DMS153 treated with DMSO at 0.1 percent for 48 hours (cell line): ENCODE measurements at regions not wholly inside any gene's neighbourhood (a gene's known extent, or its start where the extent isn't known, plus 50 kb on each side); places are given as distances from the start of the nearest gene placed in this dataset.

Source experiments
- DNase-seq: peaks from one replicate; lab custom pipeline; 2025; ENCODE audit not compliant: unreplicated experiment; lab: John Stamatoyannopoulos, UW

- no peak for DNase-seq
Observed at GRCh38 chr6:156082012-156082411, 626.4 kb upstream of the NOX3 start.

GRCh38 chr6:156080371-156080770, 624.7 kb upstream of the NOX3 start:
- DNase-seq, result no peak

GRCh38 chr6:156068881-156069280, 613.2 kb upstream of the NOX3 start:
- DNase-seq, result no peak

- no peak for DNase-seq
Observed at GRCh38 chr6:156065849-156066248, 610.2 kb upstream of the NOX3 start.

- no peak for DNase-seq
Observed at GRCh38 chr6:156062091-156062563, 606.5 kb upstream of the NOX3 start.

GRCh38 chr6:156061465-156061864, 605.8 kb upstream of the NOX3 start:
- DNase-seq, result no peak

- no peak for DNase-seq
Observed at GRCh38 chr6:156060013-156060412, 604.4 kb upstream of the NOX3 start.

GRCh38 chr6:156058356-156058755, 602.7 kb upstream of the NOX3 start:
- no peak for DNase-seq

GRCh38 chr6:156057869-156058268, 602.2 kb upstream of the NOX3 start:
- DNase-seq, result no peak

GRCh38 chr6:156056085-156056484, 600.4 kb upstream of the NOX3 start:
- no peak for DNase-seq

- DNase-seq, result no peak
Observed at GRCh38 chr6:156053626-156054025, 598.0 kb upstream of the NOX3 start.

GRCh38 chr6:156046841-156047449, 591.3 kb upstream of the NOX3 start:
- DNase-seq, result no peak

- no peak for DNase-seq
Observed at GRCh38 chr6:156046268-156046665, 590.6 kb upstream of the NOX3 start.

- DNase-seq, result no peak
Observed at GRCh38 chr6:156045401-156046267, 590.0 kb upstream of the NOX3 start.

- no peak for DNase-seq
Observed at GRCh38 chr6:156033598-156033997, 578.0 kb upstream of the NOX3 start.

- DNase-seq, result no peak
Observed at GRCh38 chr6:156031516-156031915, 575.9 kb upstream of the NOX3 start.

- DNase-seq, result no peak
Observed at GRCh38 chr6:156030053-156030452, 574.4 kb upstream of the NOX3 start.

GRCh38 chr6:156029286-156029985, 573.8 kb upstream of the NOX3 start:
- no peak for DNase-seq

- no peak for DNase-seq
Observed at GRCh38 chr6:156028335-156029131, 572.9 kb upstream of the NOX3 start.

GRCh38 chr6:156027248-156027626, 571.6 kb upstream of the NOX3 start:
- no peak for DNase-seq
